Left renal cortex interstitium (tissue), 4 donors: ENCODE measurements at regions not wholly inside any gene's neighbourhood (a gene's known extent, or its start where the extent isn't known, plus 50 kb on each side); places are given as distances from the start of the nearest gene placed in this dataset.
"Not testable (repeated sequence)": the region's sequence is repeated elsewhere in the genome, so short reads cannot be mapped to it uniquely, and the experiment has no call there.

Source experiments
- DNase-seq, 4 donors: peaks; one replicate each; pipeline ENCODE4 v3.0.0-alpha.2; 2013; ENCODE audit warnings: low read depth in 4 of 4, low spot score in 2 of 4, missing footprints in 1 of 4

- not testable (repeated sequence) for DNase-seq
Observed at GRCh38 chr14:83007052-83007451, 1473.4 kb upstream of the SEL1L start.

GRCh38 chr14:83007641-83008225 lies 1474.1 kb upstream of the SEL1L start:
- DNase-seq: no peak

GRCh38 chr14:83017296-83017695 lies 1483.6 kb upstream of the SEL1L start:
- peak in 2 of 4 donors; percentile 10 to 19 for DNase-seq

- no peak for DNase-seq
Observed at GRCh38 chr14:83019744-83020414, 1486.2 kb upstream of the SEL1L start.

- DNase-seq: no peak
Observed at GRCh38 chr14:83021323-83021722, 1487.7 kb upstream of the SEL1L start.

- no peak for DNase-seq
Observed at GRCh38 chr14:83023369-83023768, 1489.7 kb upstream of the SEL1L start.

GRCh38 chr14:83041224-83041623 lies 1507.6 kb upstream of the SEL1L start:
- DNase-seq: no peak

- no peak for DNase-seq
Observed at GRCh38 chr14:83042858-83043257, 1509.2 kb upstream of the SEL1L start.

- no peak for DNase-seq
Observed at GRCh38 chr14:83044001-83044400, 1510.3 kb upstream of the SEL1L start.

GRCh38 chr14:83047059-83047830 lies 1513.6 kb upstream of the SEL1L start:
- DNase-seq: peak; percentile 13 to 44 (median 18)

GRCh38 chr14:83053022-83053710 lies 1519.5 kb upstream of the SEL1L start:
- no peak for DNase-seq

- no peak for DNase-seq
Observed at GRCh38 chr14:83058068-83058467, 1524.4 kb upstream of the SEL1L start.

- DNase-seq: no peak
Observed at GRCh38 chr14:83071888-83072501, 1538.3 kb upstream of the SEL1L start.

GRCh38 chr14:83085136-83085535 lies 1551.5 kb upstream of the SEL1L start:
- no peak for DNase-seq

GRCh38 chr14:83085725-83086124 lies 1552.1 kb upstream of the SEL1L start:
- DNase-seq: no peak

- DNase-seq: not testable (repeated sequence)
Observed at GRCh38 chr14:83091991-83092956, 1558.6 kb upstream of the SEL1L start.

GRCh38 chr14:83096092-83096491 lies 1562.4 kb upstream of the SEL1L start:
- no peak for DNase-seq

- no peak for DNase-seq
Observed at GRCh38 chr14:83101846-83102245, 1568.2 kb upstream of the SEL1L start.

GRCh38 chr14:83118029-83118428 lies 1584.4 kb upstream of the SEL1L start:
- DNase-seq: no peak

- DNase-seq: no peak
Observed at GRCh38 chr14:83120187-83120586, 1586.5 kb upstream of the SEL1L start.
